Endothelial cell of umbilical vein (primary cell): ENCODE measurements at regions not wholly inside any gene's neighbourhood (a gene's known extent, or its start where the extent isn't known, plus 50 kb on each side); places are given as distances from the start of the nearest gene placed in this dataset.

Source experiments
- BruUV-seq: library from RNA; stranded (reverse); fragments of 400-500 nt; replicated peaks from 2 replicates; lab custom pipeline; 2021; lab: Mats Ljungman, UMichigan
- CTCF ChIA-PET: fragments of 300-600, 350-600 bp; sonication (Branson Sonifier 250); formaldehyde crosslinking; loops from one replicate; lab custom pipeline; 2021; ENCODE audit warnings: antibody characterized with exemption, inconsistent platforms; lab: Charles Lee
- POLR2A ChIA-PET: fragments of 300-600, 350-600 bp; sonication (Branson Sonifier 250); formaldehyde crosslinking; loops from one replicate; lab custom pipeline; 2021; ENCODE audit warnings: antibody characterized with exemption, inconsistent platforms; lab: Charles Lee
- DNase-seq: peaks from one replicate; pipeline ENCODE4 v3.0.0-alpha.2; 2011; ENCODE audit warnings: low read depth, low spot score
- FAIRE-seq: peaks from 2 replicates; lab custom pipeline; 2011; peaks lifted over from hg19 to GRCh38; lab: Jason Lieb, UNC
- H2AFZ ChIP-seq: 2 replicates; pipeline ENCODE4 v1.6.0; 2012; ENCODE audit warnings: low read depth, low read length, control low read depth, inconsistent platforms
- H3K27ac ChIP-seq: 2 replicates; pipeline ENCODE4 v1.5.1; 2011; ENCODE audit warnings: low read depth, mild to moderate bottlenecking, control low read depth, low read length, moderate library complexity; ENCODE audit not compliant: insufficient read depth
- H3K27me3 ChIP-seq, 2 experiments: 2 replicates each; pipeline versions ENCODE4 v1.6.0 to v1.6.1; 2011; ENCODE audit warnings: low read length in 2 of 2, mixed read lengths in 1 of 2; ENCODE audit not compliant: control insufficient read depth in 2 of 2, insufficient read depth in 2 of 2
- H3K36me3 ChIP-seq, 2 experiments: 2 replicates in 1 of 2; 3 replicates in 1 of 2; pipeline ENCODE4 v1.5.1; 2011; ENCODE audit warnings: low read length in 2 of 2, mild to moderate bottlenecking in 1 of 2, moderate library complexity in 1 of 2; ENCODE audit not compliant: control insufficient read depth in 2 of 2, insufficient read depth in 2 of 2; ENCODE audit errors: extremely low read depth in 1 of 2
- H3K4me1 ChIP-seq: 3 replicates; pipeline ENCODE4 v1.5.1; 2011; ENCODE audit warnings: mild to moderate bottlenecking, low read length; ENCODE audit not compliant: control insufficient read depth, insufficient read depth; ENCODE audit errors: extremely low read depth
- H3K4me2 ChIP-seq: 2 replicates; pipeline ENCODE4 v1.6.1; 2011; ENCODE audit warnings: low read length, control low read depth, mixed read lengths; ENCODE audit not compliant: insufficient read depth
- H3K4me3 ChIP-seq, 3 experiments: fragments of 200-600 bp in 1 of 3; sonication (generic), shearing (Covaris generic) in 1 of 3; replicated peaks in 1 of 3; 2 replicates each; pipeline ENCODE4 v1.5.1; 2011 to 2016; ENCODE audit warnings: control low read depth in 3 of 3, low read length in 3 of 3, mild to moderate bottlenecking in 2 of 3, inconsistent platforms in 1 of 3, low read depth in 1 of 3, moderate library complexity in 1 of 3; ENCODE audit not compliant: insufficient read depth in 1 of 3
- H3K79me2 ChIP-seq: 2 replicates; pipeline ENCODE4 v1.6.0; 2012; ENCODE audit warnings: low read length, inconsistent platforms; ENCODE audit not compliant: control insufficient read depth, insufficient read depth
- H3K9ac ChIP-seq: replicated peaks from 2 replicates; pipeline ENCODE3; 2011; ENCODE audit warnings: low read length, control low read depth; ENCODE audit not compliant: insufficient read depth; ENCODE audit errors: extremely low read depth
- H3K9me1 ChIP-seq: replicated peaks from 3 replicates; pipeline ENCODE4 v1.6.0; 2011; ENCODE audit warnings: mild to moderate bottlenecking, low read length; ENCODE audit not compliant: control insufficient read depth, insufficient read depth; ENCODE audit errors: extremely low read depth
- H3K9me3 ChIP-seq: replicated peaks from 2 replicates; pipeline ENCODE4 v1.5.1; 2012; ENCODE audit warnings: low read length, inconsistent platforms; ENCODE audit not compliant: control insufficient read depth, insufficient read depth
- H4K20me1 ChIP-seq: replicated peaks from 2 replicates; pipeline ENCODE3; 2011; ENCODE audit warnings: mild to moderate bottlenecking, low read length; ENCODE audit not compliant: control insufficient read depth, insufficient read depth; ENCODE audit errors: extremely low read depth
- EZH2 ChIP-seq: IDR thresholded peaks from 2 replicates; pipeline ENCODE4 v1.6.1; 2012; ENCODE audit warnings: borderline replicate concordance, low read depth, mild to moderate bottlenecking, moderate library complexity, low read length, inconsistent platforms; ENCODE audit not compliant: severe bottlenecking
- FOS ChIP-seq: IDR thresholded peaks from 2 replicates; pipeline ENCODE4 v1.6.1; 2011; ENCODE audit warnings: mild to moderate bottlenecking, low read length, moderate library complexity, borderline replicate concordance; ENCODE audit not compliant: insufficient read depth
- GATA2 ChIP-seq: IDR thresholded peaks from 2 replicates; pipeline ENCODE4 v1.7.0; 2011; ENCODE audit warnings: low read depth, mild to moderate bottlenecking, moderate library complexity, mixed read lengths, low read length; ENCODE audit not compliant: insufficient read length, insufficient read depth
- JUN ChIP-seq: IDR thresholded peaks from 2 replicates; pipeline ENCODE4 v1.6.1; 2011; ENCODE audit warnings: borderline replicate concordance, low read depth; ENCODE audit not compliant: insufficient read length, insufficient read depth
- MAX ChIP-seq: IDR thresholded peaks from 2 replicates; pipeline ENCODE4 v1.6.1; 2011; ENCODE audit not compliant: insufficient read depth, insufficient read length
- MYC ChIP-seq: IDR thresholded peaks from one replicate; pipeline ENCODE4 v1.6.1; 2011; ENCODE audit warnings: mild to moderate bottlenecking, low read depth, low read length
- POLR2A ChIP-seq: IDR thresholded peaks from 2 replicates; pipeline ENCODE4 v1.6.1; 2012; ENCODE audit warnings: low read depth, mild to moderate bottlenecking, control low read depth, low read length
- POLR2AphosphoS5 ChIP-seq: IDR thresholded peaks from 2 replicates; pipeline ENCODE4 v1.6.1; 2012; ENCODE audit warnings: low read depth, mild to moderate bottlenecking, control low read depth, low read length, moderate library complexity; ENCODE audit not compliant: insufficient read depth
- dilution Hi-C: fragments of 300-500 bp; cut with MboI; formaldehyde crosslinking; loops from one replicate; pipeline ENCODE4 v1.15.0; 2019; ENCODE audit warnings: low sequenced_read_pairs; ENCODE audit not compliant: extremely low pct_ligation_motif_present
- intact Hi-C: fragments of 100-400 bp; cut with micrococcal nuclease; formaldehyde crosslinking; loops from one replicate; pipeline ENCODE4 v1.10.0; 2022
- TF ChIP-seq, protein P1 (sequence below), 2 donors: IDR thresholded peaks; 1 replicate in 1 of 2; 2 replicates in 1 of 2; pipeline ENCODE4 v1.5.1; 2011; ENCODE audit warnings: low read length in 2 of 2, mild to moderate bottlenecking in 2 of 2, moderate library complexity in 2 of 2, control low read depth in 1 of 2, inconsistent platforms in 1 of 2, low read depth in 1 of 2; ENCODE audit not compliant: insufficient read depth in 1 of 2; ENCODE audit errors: extremely low read depth in 1 of 2

- dilution Hi-C loops = no loop called here
- H3K4me2 ChIP-seq = peak overlapping the region; percentile 59
These were observed 57.0 kb upstream of the NR2F2 start for GRCh38 chr15:96273317-96274086.

More at GRCh38 chr15:96273317-96274086, 57.0 kb upstream of the NR2F2 start:
- peak overlapping the region; percentile 90 for H3K27ac ChIP-seq
- DNase-seq (peak; percentile 94), FAIRE-seq (peak; percentile 99)
- peaks cover 3% of the 10 kb centered on the region for H3K79me2 ChIP-seq
- peaks cover 0 to 3% of the 10 kb centered on the region in 2 experiments for H3K36me3 ChIP-seq
- no peaks in the 10 kb centered on the region for H3K9me1 ChIP-seq
- H3K4me1 ChIP-seq = peaks cover 41% of the 10 kb centered on the region
- TF ChIP-seq MAX = peak; percentile 48
- TF ChIP-seq JUN = peak; percentile 92
- peak; percentile 100 for TF ChIP-seq FOS
- no peak for TF ChIP-seq EZH2
- peak; percentile 96 for TF ChIP-seq POLR2AphosphoS5
- TF ChIP-seq POLR2A = peak; percentile 84
- TF ChIP-seq, protein P1, sequence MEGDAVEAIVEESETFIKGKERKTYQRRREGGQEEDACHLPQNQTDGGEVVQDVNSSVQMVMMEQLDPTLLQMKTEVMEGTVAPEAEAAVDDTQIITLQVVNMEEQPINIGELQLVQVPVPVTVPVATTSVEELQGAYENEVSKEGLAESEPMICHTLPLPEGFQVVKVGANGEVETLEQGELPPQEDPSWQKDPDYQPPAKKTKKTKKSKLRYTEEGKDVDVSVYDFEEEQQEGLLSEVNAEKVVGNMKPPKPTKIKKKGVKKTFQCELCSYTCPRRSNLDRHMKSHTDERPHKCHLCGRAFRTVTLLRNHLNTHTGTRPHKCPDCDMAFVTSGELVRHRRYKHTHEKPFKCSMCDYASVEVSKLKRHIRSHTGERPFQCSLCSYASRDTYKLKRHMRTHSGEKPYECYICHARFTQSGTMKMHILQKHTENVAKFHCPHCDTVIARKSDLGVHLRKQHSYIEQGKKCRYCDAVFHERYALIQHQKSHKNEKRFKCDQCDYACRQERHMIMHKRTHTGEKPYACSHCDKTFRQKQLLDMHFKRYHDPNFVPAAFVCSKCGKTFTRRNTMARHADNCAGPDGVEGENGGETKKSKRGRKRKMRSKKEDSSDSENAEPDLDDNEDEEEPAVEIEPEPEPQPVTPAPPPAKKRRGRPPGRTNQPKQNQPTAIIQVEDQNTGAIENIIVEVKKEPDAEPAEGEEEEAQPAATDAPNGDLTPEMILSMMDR (IDR thresholded peaks at IDR 0.05; ENCODE audit: extremely low read depth in 1 of 2, insufficient read depth in 1 of 2, low read depth in 1 of 2, low read length in 2 of 2) = no peak
- peak; percentile 99 for TF ChIP-seq GATA2
- TF ChIP-seq MYC = peak; percentile 70
- intact Hi-C loops = loop anchor here (1.0 to 5.0 kb wide), 10 partner anchors 8 to 1256 kb away; no protein-coding TSS in a partner anchor
- ChIA-PET CTCF (interaction anchor here (0.5 to 1.6 kb wide), 11 partner anchors 9 to 1691 kb away, joined by 3 to 16 read pairs (median 3); no protein-coding TSS in a partner anchor), POLR2A (interaction anchor here (0.6 to 1.8 kb wide), 10 partner anchors 8 to 950 kb away, joined by 3 to 23 read pairs (median 6); partner anchors contain the start of gene NR2F2)
- no peak overlapping the region for H3K9ac ChIP-seq
- no peaks in the 10 kb centered on the region for H3K27me3 ChIP-seq
- no peak overlapping the region for H2AFZ ChIP-seq
- no peaks in the 10 kb centered on the region for H3K9me3 ChIP-seq
- TSS peak; percentile 77 for BruUV-seq
- H4K20me1 ChIP-seq = no peaks in the 10 kb centered on the region
- no peak overlapping the region for H3K4me3 ChIP-seq
